ENCODE measurements at regions not wholly inside any gene's neighbourhood (a gene's known extent, or its start where the extent isn't known, plus 50 kb on each side); places are given as distances from the start of the nearest gene placed in this dataset.

GRCh38 chr5:143594902-143595818 lies 191.7 kb upstream of the NR3C1 start (continued):
- TF ChIP-seq NR2F6 (IDR thresholded peaks at IDR 0.05) (peak; percentile 80), NR2F6 (CRISPR knock-in tag; IDR thresholded peaks at IDR 0.05) (peak; percentile 74), ISX (CRISPR knock-in tag; conservative IDR thresholded peaks at IDR 0.05) (no peak), ARNT (IDR thresholded peaks at IDR 0.05) (no peak), THRA (CRISPR knock-in tag; IDR thresholded peaks at IDR 0.05; ENCODE audit: borderline replicate concordance) (peak; percentile 39; the same call in 1 of the 2 replicates), SNAPC2 (CRISPR knock-in tag; IDR thresholded peaks at IDR 0.05) (no peak), XRCC5 (optimal IDR thresholded peaks at IDR 0.05; ENCODE audit: low read length) (peak; percentile 14), SALL1 (CRISPR knock-in tag; IDR thresholded peaks at IDR 0.05) (peak; percentile 97), MYNN (CRISPR knock-in tag; IDR thresholded peaks at IDR 0.05; ENCODE audit: low read depth) (no peak), TFE3 (CRISPR knock-in tag; IDR thresholded peaks at IDR 0.05) (peak; percentile 31; the same call in 1 of the 2 replicates), ZNF614 (CRISPR knock-in tag; IDR thresholded peaks at IDR 0.05; ENCODE audit: borderline replicate concordance) (0 out of 2 replicates have a peak, but pooled peaks have one; percentile 33), ZNF441 (CRISPR knock-in tag; IDR thresholded peaks at IDR 0.05; ENCODE audit: borderline replicate concordance) (no peak), ZNF484 (CRISPR knock-in tag; IDR thresholded peaks at IDR 0.05; ENCODE audit: borderline replicate concordance, low read depth) (no peak), ZNF670 (CRISPR knock-in tag; IDR thresholded peaks at IDR 0.05; ENCODE audit: borderline replicate concordance) (no peak), ZNF142 (CRISPR knock-in tag; IDR thresholded peaks at IDR 0.05) (no peak), MIXL1 (CRISPR knock-in tag; IDR thresholded peaks at IDR 0.05) (peak; percentile 29; the same call in 1 of the 2 replicates), ZNF83 (CRISPR knock-in tag; IDR thresholded peaks at IDR 0.05; ENCODE audit: borderline replicate concordance) (no peak)

All from HepG2 (cell line).